ENCODE measurements at regions not wholly inside any gene's neighbourhood (a gene's known extent, or its start where the extent isn't known, plus 50 kb on each side); places are given as distances from the start of the nearest gene placed in this dataset.
"Not testable (repeated sequence)": the region's sequence is repeated elsewhere in the genome, so short reads cannot be mapped to it uniquely, and the experiment has no call there.

DNA sequence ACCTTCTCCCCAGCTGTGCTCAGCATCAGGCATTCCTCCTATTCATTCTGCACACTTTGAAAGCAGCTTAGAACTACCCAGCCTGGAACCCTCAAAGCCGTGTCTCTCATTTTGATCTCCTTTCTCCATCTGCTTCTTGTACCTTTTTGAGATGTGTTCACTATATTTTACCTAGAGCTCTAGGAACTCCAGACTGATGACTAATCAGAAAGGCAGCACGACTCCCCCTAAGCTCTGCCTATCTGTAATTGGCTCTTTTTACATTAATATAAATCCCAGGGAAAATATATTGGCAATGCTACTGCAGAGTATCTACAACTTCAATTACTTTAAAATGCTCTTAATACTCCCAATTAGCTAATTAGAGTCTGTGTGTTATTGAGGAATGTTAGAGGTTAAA lies 671.5 kb downstream of the CBLN4 start:
- TF ChIP-seq ZFX (IDR thresholded peaks at IDR 0.05; ENCODE audit: borderline replicate concordance): no peak
- TF ChIP-seq, protein P1, sequence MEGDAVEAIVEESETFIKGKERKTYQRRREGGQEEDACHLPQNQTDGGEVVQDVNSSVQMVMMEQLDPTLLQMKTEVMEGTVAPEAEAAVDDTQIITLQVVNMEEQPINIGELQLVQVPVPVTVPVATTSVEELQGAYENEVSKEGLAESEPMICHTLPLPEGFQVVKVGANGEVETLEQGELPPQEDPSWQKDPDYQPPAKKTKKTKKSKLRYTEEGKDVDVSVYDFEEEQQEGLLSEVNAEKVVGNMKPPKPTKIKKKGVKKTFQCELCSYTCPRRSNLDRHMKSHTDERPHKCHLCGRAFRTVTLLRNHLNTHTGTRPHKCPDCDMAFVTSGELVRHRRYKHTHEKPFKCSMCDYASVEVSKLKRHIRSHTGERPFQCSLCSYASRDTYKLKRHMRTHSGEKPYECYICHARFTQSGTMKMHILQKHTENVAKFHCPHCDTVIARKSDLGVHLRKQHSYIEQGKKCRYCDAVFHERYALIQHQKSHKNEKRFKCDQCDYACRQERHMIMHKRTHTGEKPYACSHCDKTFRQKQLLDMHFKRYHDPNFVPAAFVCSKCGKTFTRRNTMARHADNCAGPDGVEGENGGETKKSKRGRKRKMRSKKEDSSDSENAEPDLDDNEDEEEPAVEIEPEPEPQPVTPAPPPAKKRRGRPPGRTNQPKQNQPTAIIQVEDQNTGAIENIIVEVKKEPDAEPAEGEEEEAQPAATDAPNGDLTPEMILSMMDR (IDR thresholded peaks at IDR 0.05): no peak
- no peak overlapping the region for H3K27ac ChIP-seq

DNA sequence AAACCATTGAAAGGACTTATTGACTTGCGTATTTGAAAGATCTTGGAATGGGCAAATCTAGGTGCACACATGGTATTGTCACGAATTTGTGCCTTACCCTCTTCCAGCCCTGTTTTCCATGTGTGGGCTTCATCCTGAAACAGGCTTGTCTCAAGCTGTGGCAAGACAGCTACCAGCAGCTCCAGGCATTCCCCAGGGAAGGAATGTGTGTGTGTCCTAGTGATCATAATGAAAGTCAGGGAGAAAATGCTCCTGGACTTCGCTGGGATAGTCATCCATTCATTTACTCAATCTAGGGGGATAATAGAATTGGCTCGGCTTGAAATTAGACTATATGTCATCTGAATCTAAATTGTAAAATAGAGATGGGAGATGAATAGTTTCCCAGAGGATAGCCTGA lies 676.2 kb downstream of the CBLN4 start:
- TF ChIP-seq, protein P1 (IDR thresholded peaks at IDR 0.05): no peak
- TF ChIP-seq ZFX (IDR thresholded peaks at IDR 0.05; ENCODE audit: borderline replicate concordance): no peak
- no peak overlapping the region for H3K27ac ChIP-seq

DNA sequence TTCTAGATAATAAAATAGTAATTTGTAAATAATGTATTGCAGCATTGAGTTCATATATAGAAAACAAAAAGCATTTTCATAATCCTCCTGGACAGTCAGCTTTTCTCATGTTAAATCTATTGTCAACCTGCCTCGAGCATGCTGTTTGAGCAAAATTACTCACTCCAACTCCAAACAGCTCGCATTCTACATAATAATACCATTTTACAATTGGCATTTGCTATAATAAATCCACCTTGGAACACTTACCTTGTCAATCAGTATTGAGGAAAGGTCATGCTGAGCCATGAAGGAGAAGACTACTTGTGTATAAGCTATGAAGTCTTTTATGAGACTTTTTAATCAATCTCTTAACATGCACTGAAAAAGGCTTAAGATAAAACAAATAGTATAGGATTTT lies 682.6 kb downstream of the CBLN4 start:
- TF ChIP-seq, protein P1 (IDR thresholded peaks at IDR 0.05): no peak
- TF ChIP-seq ZFX (IDR thresholded peaks at IDR 0.05; ENCODE audit: borderline replicate concordance): no peak

DNA sequence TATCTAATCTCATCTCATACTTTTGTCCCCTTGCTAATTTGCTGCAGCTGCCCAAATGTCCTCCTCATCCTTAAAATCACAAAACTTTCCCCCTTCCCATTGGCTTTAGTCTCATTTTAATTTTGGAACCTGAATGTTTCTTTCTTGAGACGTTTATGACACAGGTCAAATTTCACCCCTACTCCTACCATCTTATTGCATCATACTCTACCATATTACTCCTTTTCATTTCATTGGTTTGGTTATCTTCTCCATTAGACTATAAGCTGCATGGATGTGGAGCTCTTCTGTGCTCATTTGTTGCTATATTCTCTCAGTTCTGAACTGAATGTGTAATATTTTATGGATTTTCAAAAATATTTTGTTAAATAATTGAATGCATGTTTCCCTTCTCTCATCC lies 688.6 kb downstream of the CBLN4 start:
- TF ChIP-seq, protein P1 (IDR thresholded peaks at IDR 0.05): no peak
- TF ChIP-seq ZFX (IDR thresholded peaks at IDR 0.05; ENCODE audit: borderline replicate concordance): no peak

More for the DNA sequence above, 682.6 kb downstream of the CBLN4 start:
- H3K27ac ChIP-seq: no peak overlapping the region

DNA sequence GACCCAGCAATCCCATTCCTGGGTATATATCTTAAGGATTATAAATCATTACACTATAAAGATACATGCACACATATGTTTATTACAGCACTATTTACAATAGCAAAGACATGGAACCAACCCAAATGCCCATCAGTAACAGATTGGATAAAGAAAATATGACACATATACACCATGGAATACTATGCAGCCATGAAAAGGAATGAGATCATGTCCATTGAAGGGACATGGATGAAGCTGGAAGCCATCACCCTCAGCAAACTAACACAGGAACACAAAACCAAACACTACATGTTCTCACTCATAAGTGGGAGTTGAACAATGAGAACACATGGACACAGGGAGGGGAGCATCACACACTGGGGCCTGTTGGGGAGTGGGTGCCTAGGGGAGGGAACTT lies 694.5 kb downstream of the CBLN4 start:
- not testable (repeated sequence) for H3K27ac ChIP-seq

More for the DNA sequence above, 688.6 kb downstream of the CBLN4 start:
- H3K27ac ChIP-seq: no peak overlapping the region

DNA sequence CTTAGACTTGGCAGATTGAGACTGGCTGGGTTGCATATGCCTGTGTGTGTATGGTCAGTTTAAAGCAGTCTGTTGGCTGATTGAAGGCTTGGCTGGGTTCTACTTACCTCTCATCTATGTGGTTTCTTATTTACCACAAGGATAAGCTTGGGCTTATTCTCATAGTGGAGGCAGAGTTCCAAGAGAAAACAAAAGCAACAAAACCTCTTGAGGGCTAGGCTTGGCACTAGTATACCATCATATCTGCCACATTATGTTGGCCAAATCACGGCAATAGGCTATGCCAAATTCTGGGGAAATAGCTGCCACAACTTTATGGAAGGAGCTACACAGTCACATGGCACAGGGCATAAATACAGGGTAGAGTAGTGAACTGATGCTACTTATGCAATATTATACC lies 714.1 kb downstream of the CBLN4 start:
- H3K27ac ChIP-seq: no peak overlapping the region

DNA sequence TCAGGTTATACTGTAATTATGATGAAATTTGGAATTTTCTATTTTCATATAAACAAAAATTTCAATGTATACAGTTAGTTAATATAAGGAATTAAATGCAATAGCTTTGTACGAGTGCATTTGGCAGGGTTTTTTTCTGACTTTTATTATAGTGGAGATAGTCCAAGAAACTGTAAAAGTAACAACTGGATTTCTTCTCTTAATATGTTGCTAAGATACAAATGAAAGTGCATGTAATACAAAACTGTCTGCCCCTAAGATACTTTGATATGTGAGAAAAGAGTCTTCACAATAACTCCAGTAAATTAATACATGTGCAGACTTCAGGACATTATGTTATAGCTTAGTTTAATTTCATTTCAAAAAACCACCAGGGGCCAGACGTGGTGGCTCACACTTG lies 721.4 kb downstream of the CBLN4 start:
- H3K27ac ChIP-seq: no peak overlapping the region
- TF ChIP-seq, protein P1 (IDR thresholded peaks at IDR 0.05): no peak
- no peak for TF ChIP-seq ZFX (IDR thresholded peaks at IDR 0.05; ENCODE audit: borderline replicate concordance)

More for the DNA sequence above, 714.1 kb downstream of the CBLN4 start:
- TF ChIP-seq ZFX (IDR thresholded peaks at IDR 0.05; ENCODE audit: borderline replicate concordance): no peak
- TF ChIP-seq, protein P1 (IDR thresholded peaks at IDR 0.05): no peak

DNA sequence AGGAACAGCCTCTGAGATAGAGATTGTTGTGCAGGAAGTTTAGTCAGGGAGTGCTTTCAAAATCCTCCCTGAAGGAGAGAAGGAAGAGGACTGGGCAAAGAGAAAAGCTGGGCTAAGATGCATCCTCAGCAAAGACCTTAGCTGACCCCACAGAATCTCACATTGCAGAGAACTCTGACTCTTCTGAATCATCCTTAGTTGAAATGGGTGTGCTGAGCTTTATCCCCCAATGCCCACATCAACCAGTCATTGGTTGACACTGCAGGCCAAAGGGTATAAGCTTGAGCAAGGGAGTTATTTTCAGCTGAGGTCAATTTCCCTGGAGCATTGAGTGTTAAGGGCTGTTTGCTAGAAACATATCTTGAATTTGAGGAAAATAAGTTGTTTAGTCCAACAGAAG lies 732.2 kb downstream of the CBLN4 start:
- no peak overlapping the region for H3K27ac ChIP-seq
- TF ChIP-seq, protein P1 (IDR thresholded peaks at IDR 0.05): no peak
- TF ChIP-seq ZFX (IDR thresholded peaks at IDR 0.05; ENCODE audit: borderline replicate concordance): no peak
